ENCODE measurements at regions not wholly inside any gene's neighbourhood (a gene's known extent, or its start where the extent isn't known, plus 50 kb on each side); places are given as distances from the start of the nearest gene placed in this dataset.

DNA sequence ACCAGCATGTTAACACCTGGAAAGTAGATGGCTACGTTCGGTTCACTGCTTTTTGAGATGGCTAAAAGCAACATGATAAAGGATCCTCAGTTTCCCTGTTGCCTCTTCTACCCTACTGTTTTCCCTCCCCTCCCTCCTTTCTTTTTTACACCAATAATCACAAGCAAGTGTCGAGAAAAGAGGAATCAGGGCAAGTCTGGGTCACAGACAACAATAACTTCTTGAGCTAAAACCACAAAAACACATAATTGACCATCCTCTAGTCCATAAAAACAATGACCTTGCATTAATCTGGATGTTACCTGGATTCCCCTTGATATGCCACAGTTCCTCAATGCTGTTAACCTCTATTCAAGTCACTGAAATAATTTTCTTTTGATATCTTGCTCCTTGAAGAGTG is 736.6 kb upstream of the GCFC2 start:
- no TSS peak for BruUV-seq (replicated peaks)
- TF ChIP-seq CTCF (IDR thresholded peaks at IDR 0.05; ENCODE audit: unreplicated experiment): no peak
- intact Hi-C loops (cut with micrococcal nuclease): no loop called here
- Mint-ChIP-seq H3K36me3 (ENCODE audit: insufficient read depth, unreplicated experiment) (no peaks in the 10 kb centered on the region), H3K27me3 (ENCODE audit: insufficient read depth, unreplicated experiment) (peaks cover 13% of the 10 kb centered on the region), H3K4me1 (ENCODE audit: insufficient read depth, unreplicated experiment) (no peaks in the 10 kb centered on the region), H3K4me3 (ENCODE audit: unreplicated experiment) (no peak overlapping the region), H3K27ac (ENCODE audit: low read depth, unreplicated experiment) (no peak overlapping the region), H3K9me3 (ENCODE audit: unreplicated experiment) (peaks cover 7% of the 10 kb centered on the region)
- ChIA-PET POLR2A (no interaction called here), CTCF (no interaction called here)
- DNase-seq (ENCODE audit: unreplicated experiment): no peak

DNA sequence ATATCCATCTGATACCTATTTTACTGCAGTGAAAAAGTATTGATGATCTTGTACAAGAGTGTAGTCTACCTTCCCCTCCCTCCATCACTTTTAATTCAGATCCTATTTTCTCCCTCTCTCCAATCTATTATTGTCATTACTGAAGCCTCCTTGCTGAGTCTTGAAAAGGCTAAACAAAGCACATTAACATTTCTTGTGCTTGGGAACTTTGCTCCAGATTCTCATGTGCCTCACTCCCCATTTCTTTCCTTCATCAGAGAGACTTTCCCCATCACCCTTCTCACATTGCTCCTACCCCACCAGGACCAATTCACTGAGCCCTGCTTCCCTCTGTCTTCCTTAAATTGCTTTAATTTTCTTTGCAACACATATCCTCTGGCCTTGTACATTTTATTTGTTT is 736.2 kb upstream of the GCFC2 start:
- Mint-ChIP-seq H3K4me1 (ENCODE audit: insufficient read depth, unreplicated experiment) (no peaks in the 10 kb centered on the region), H3K9me3 (ENCODE audit: unreplicated experiment) (peaks cover 7% of the 10 kb centered on the region), H3K36me3 (ENCODE audit: insufficient read depth, unreplicated experiment) (no peaks in the 10 kb centered on the region), H3K4me3 (ENCODE audit: unreplicated experiment) (no peak overlapping the region), H3K27me3 (ENCODE audit: insufficient read depth, unreplicated experiment) (peaks cover 13% of the 10 kb centered on the region), H3K27ac (ENCODE audit: low read depth, unreplicated experiment) (no peak overlapping the region)
- no peak for DNase-seq (ENCODE audit: unreplicated experiment)
- no TSS peak for BruUV-seq (replicated peaks)
- no peak for TF ChIP-seq CTCF (IDR thresholded peaks at IDR 0.05; ENCODE audit: unreplicated experiment)
- ChIA-PET POLR2A (no interaction called here), CTCF (interaction anchor here (1.0 kb wide), 1 partner anchor 152 kb away, joined by 4 read pairs; no protein-coding TSS in a partner anchor)
- intact Hi-C loops (cut with micrococcal nuclease): no loop called here

- Mint-ChIP-seq H3K27me3 (ENCODE audit: insufficient read depth, unreplicated experiment) (peaks cover 13% of the 10 kb centered on the region), H3K4me3 (ENCODE audit: unreplicated experiment) (no peak overlapping the region), H3K9me3 (ENCODE audit: unreplicated experiment) (peaks cover 7% of the 10 kb centered on the region), H3K36me3 (ENCODE audit: insufficient read depth, unreplicated experiment) (no peaks in the 10 kb centered on the region), H3K27ac (ENCODE audit: low read depth, unreplicated experiment) (no peak overlapping the region), H3K4me1 (ENCODE audit: insufficient read depth, unreplicated experiment) (no peaks in the 10 kb centered on the region)
- DNase-seq (ENCODE audit: unreplicated experiment): no peak
- ChIA-PET CTCF (interaction anchor here (1.0 kb wide), 1 partner anchor 153 kb away, joined by 4 read pairs; no protein-coding TSS in a partner anchor), POLR2A (no interaction called here)
- intact Hi-C loops (cut with micrococcal nuclease): no loop called here
- no peak for TF ChIP-seq CTCF (IDR thresholded peaks at IDR 0.05; ENCODE audit: unreplicated experiment)
- no TSS peak for BruUV-seq (replicated peaks)
These were observed 735.2 kb upstream of the GCFC2 start for GRCh38 chr2:76445880-76446279.

GRCh38 chr2:76444732-76445131 is 734.0 kb upstream of the GCFC2 start:
- ChIA-PET POLR2A (no interaction called here), CTCF (no interaction called here)
- intact Hi-C loops (cut with micrococcal nuclease): no loop called here
- no TSS peak for BruUV-seq (replicated peaks)
- TF ChIP-seq CTCF (IDR thresholded peaks at IDR 0.05; ENCODE audit: unreplicated experiment): no peak
- H3K27ac Mint-ChIP-seq (ENCODE audit: low read depth, unreplicated experiment): no peak overlapping the region
- no peak overlapping the region for H3K4me3 Mint-ChIP-seq (ENCODE audit: unreplicated experiment)
- H3K27me3 Mint-ChIP-seq (ENCODE audit: insufficient read depth, unreplicated experiment): peaks cover 13% of the 10 kb centered on the region
- H3K4me1 Mint-ChIP-seq (ENCODE audit: insufficient read depth, unreplicated experiment): no peaks in the 10 kb centered on the region
- DNase-seq (ENCODE audit: unreplicated experiment): no peak
- H3K36me3 Mint-ChIP-seq (ENCODE audit: insufficient read depth, unreplicated experiment): no peaks in the 10 kb centered on the region
- peaks cover 7% of the 10 kb centered on the region for H3K9me3 Mint-ChIP-seq (ENCODE audit: unreplicated experiment)

Measured in MCF 10A (cell line).